ENCODE measurements at regions not wholly inside any gene's neighbourhood (a gene's known extent, or its start where the extent isn't known, plus 50 kb on each side); places are given as distances from the start of the nearest gene placed in this dataset.

- no peak overlapping the region for H3K4me3 Mint-ChIP-seq
- H3K27me3 Mint-ChIP-seq (ENCODE audit: insufficient read depth), result peaks cover 5% of the 10 kb centered on the region
- DNase-seq (ENCODE audit: low spot score), result no peak
- H3K36me3 Mint-ChIP-seq (ENCODE audit: low read depth), result no peaks in the 10 kb centered on the region
- no peaks in the 10 kb centered on the region for H3K4me1 Mint-ChIP-seq (ENCODE audit: low read depth)
- H3K27ac Mint-ChIP-seq, result no peak overlapping the region
- H3K9me3 Mint-ChIP-seq, result no peaks in the 10 kb centered on the region
- intact Hi-C loops (cut with micrococcal nuclease), result no loop called here
Measured at GRCh38 chr1:244221991-244222390, 170.9 kb downstream of the ZBTB18 start.

- DNase-seq (ENCODE audit: low spot score), result no peak
- no peaks in the 10 kb centered on the region for H3K4me1 Mint-ChIP-seq (ENCODE audit: low read depth)
- no peaks in the 10 kb centered on the region for H3K9me3 Mint-ChIP-seq
- no peak overlapping the region for H3K27ac Mint-ChIP-seq
- no peaks in the 10 kb centered on the region for H3K36me3 Mint-ChIP-seq (ENCODE audit: low read depth)
- intact Hi-C loops (cut with micrococcal nuclease), result no loop called here
- peaks cover 3% of the 10 kb centered on the region for H3K27me3 Mint-ChIP-seq (ENCODE audit: insufficient read depth)
- no peak overlapping the region for H3K4me3 Mint-ChIP-seq
Measured at GRCh38 chr1:244224487-244225430, 173.7 kb downstream of the ZBTB18 start.

GRCh38 chr1:244226435-244226834 lies 175.4 kb downstream of the ZBTB18 start:
- Mint-ChIP-seq H3K4me1 (ENCODE audit: low read depth) (no peaks in the 10 kb centered on the region), H3K9me3 (no peaks in the 10 kb centered on the region), H3K27me3 (ENCODE audit: insufficient read depth) (peaks cover 3% of the 10 kb centered on the region), H3K4me3 (no peak overlapping the region), H3K27ac (no peak overlapping the region), H3K36me3 (ENCODE audit: low read depth) (no peaks in the 10 kb centered on the region)
- DNase-seq (ENCODE audit: low spot score), result no peak
- intact Hi-C loops (cut with micrococcal nuclease), result no loop called here

- H3K27ac Mint-ChIP-seq, result no peak overlapping the region
- no peaks in the 10 kb centered on the region for H3K9me3 Mint-ChIP-seq
- H3K4me3 Mint-ChIP-seq, result no peak overlapping the region
- peaks cover 5% of the 10 kb centered on the region for H3K4me1 Mint-ChIP-seq (ENCODE audit: low read depth)
- intact Hi-C loops (cut with micrococcal nuclease), result no loop called here
- peaks cover 2% of the 10 kb centered on the region for H3K27me3 Mint-ChIP-seq (ENCODE audit: insufficient read depth)
- no peak for DNase-seq (ENCODE audit: low spot score)
- H3K36me3 Mint-ChIP-seq (ENCODE audit: low read depth), result no peaks in the 10 kb centered on the region
Measured at GRCh38 chr1:244230470-244230869, 179.4 kb downstream of the ZBTB18 start.

- DNase-seq (ENCODE audit: low spot score), result no peak
- Mint-ChIP-seq H3K9me3 (no peaks in the 10 kb centered on the region), H3K27ac (no peak overlapping the region), H3K4me1 (ENCODE audit: low read depth) (peaks cover 5% of the 10 kb centered on the region), H3K36me3 (ENCODE audit: low read depth) (no peaks in the 10 kb centered on the region), H3K4me3 (no peak overlapping the region), H3K27me3 (ENCODE audit: insufficient read depth) (peaks cover 2% of the 10 kb centered on the region)
- intact Hi-C loops (cut with micrococcal nuclease), result no loop called here
Measured at GRCh38 chr1:244231193-244231571, 180.1 kb downstream of the ZBTB18 start.

- no peaks in the 10 kb centered on the region for H3K27me3 Mint-ChIP-seq (ENCODE audit: insufficient read depth)
- DNase-seq (ENCODE audit: low spot score), result no peak
- H3K36me3 Mint-ChIP-seq (ENCODE audit: low read depth), result no peaks in the 10 kb centered on the region
- H3K4me1 Mint-ChIP-seq (ENCODE audit: low read depth), result peaks cover 5% of the 10 kb centered on the region
- H3K4me3 Mint-ChIP-seq, result no peak overlapping the region
- H3K9me3 Mint-ChIP-seq, result no peaks in the 10 kb centered on the region
- intact Hi-C loops (cut with micrococcal nuclease), result no loop called here
- H3K27ac Mint-ChIP-seq, result no peak overlapping the region
Measured at GRCh38 chr1:244231572-244232315, 180.7 kb downstream of the ZBTB18 start.

- Mint-ChIP-seq H3K27me3 (ENCODE audit: insufficient read depth) (no peaks in the 10 kb centered on the region), H3K27ac (no peak overlapping the region), H3K4me3 (no peak overlapping the region), H3K36me3 (ENCODE audit: low read depth) (no peaks in the 10 kb centered on the region), H3K9me3 (no peaks in the 10 kb centered on the region), H3K4me1 (ENCODE audit: low read depth) (peaks cover 6% of the 10 kb centered on the region)
- intact Hi-C loops (cut with micrococcal nuclease), result no loop called here
- DNase-seq (ENCODE audit: low spot score), result no peak
Measured at GRCh38 chr1:244234009-244234643, 183.0 kb downstream of the ZBTB18 start.

- Mint-ChIP-seq H3K27me3 (ENCODE audit: insufficient read depth) (no peaks in the 10 kb centered on the region), H3K9me3 (no peaks in the 10 kb centered on the region), H3K4me3 (no peak overlapping the region), H3K4me1 (ENCODE audit: low read depth) (peaks cover 10% of the 10 kb centered on the region), H3K27ac (no peak overlapping the region), H3K36me3 (ENCODE audit: low read depth) (no peaks in the 10 kb centered on the region)
- intact Hi-C loops (cut with micrococcal nuclease), result no loop called here
- no peak for DNase-seq (ENCODE audit: low spot score)
Measured at GRCh38 chr1:244235157-244235556, 184.1 kb downstream of the ZBTB18 start.

- Mint-ChIP-seq H3K9me3 (no peaks in the 10 kb centered on the region), H3K4me3 (no peak overlapping the region), H3K27ac (no peak overlapping the region), H3K36me3 (ENCODE audit: low read depth) (no peaks in the 10 kb centered on the region), H3K27me3 (ENCODE audit: insufficient read depth) (no peaks in the 10 kb centered on the region), H3K4me1 (ENCODE audit: low read depth) (peaks cover 10% of the 10 kb centered on the region)
- intact Hi-C loops (cut with micrococcal nuclease), result no loop called here
- no peak for DNase-seq (ENCODE audit: low spot score)
Measured at GRCh38 chr1:244236101-244236500, 185.0 kb downstream of the ZBTB18 start.

- Mint-ChIP-seq H3K27me3 (ENCODE audit: insufficient read depth) (no peaks in the 10 kb centered on the region), H3K36me3 (ENCODE audit: low read depth) (no peaks in the 10 kb centered on the region), H3K9me3 (no peaks in the 10 kb centered on the region), H3K4me3 (no peak overlapping the region), H3K4me1 (ENCODE audit: low read depth) (peaks cover 10% of the 10 kb centered on the region), H3K27ac (no peak overlapping the region)
- DNase-seq (ENCODE audit: low spot score), result no peak
- intact Hi-C loops (cut with micrococcal nuclease), result no loop called here
Measured at GRCh38 chr1:244236721-244237120, 185.6 kb downstream of the ZBTB18 start.

- intact Hi-C loops (cut with micrococcal nuclease), result no loop called here
- Mint-ChIP-seq H3K4me3 (no peak overlapping the region), H3K36me3 (ENCODE audit: low read depth) (no peaks in the 10 kb centered on the region), H3K9me3 (no peaks in the 10 kb centered on the region), H3K27me3 (ENCODE audit: insufficient read depth) (no peaks in the 10 kb centered on the region), H3K27ac (no peak overlapping the region), H3K4me1 (ENCODE audit: low read depth) (peaks cover 15% of the 10 kb centered on the region)
- DNase-seq (ENCODE audit: low spot score), result no peak
Measured at GRCh38 chr1:244237445-244237844, 186.4 kb downstream of the ZBTB18 start.

GRCh38 chr1:244239261-244239770 lies 188.2 kb downstream of the ZBTB18 start:
- Mint-ChIP-seq H3K4me3 (no peak overlapping the region), H3K36me3 (ENCODE audit: low read depth) (no peaks in the 10 kb centered on the region), H3K27me3 (ENCODE audit: insufficient read depth) (peaks cover 2% of the 10 kb centered on the region), H3K27ac (peak overlapping the region; percentile 49), H3K4me1 (ENCODE audit: low read depth) (peaks cover 15% of the 10 kb centered on the region), H3K9me3 (no peaks in the 10 kb centered on the region)
- no peak for DNase-seq (ENCODE audit: low spot score)
- intact Hi-C loops (cut with micrococcal nuclease), result no loop called here

GRCh38 chr1:244241438-244241837 lies 190.4 kb downstream of the ZBTB18 start:
- peaks cover 2% of the 10 kb centered on the region for H3K27me3 Mint-ChIP-seq (ENCODE audit: insufficient read depth)
- no peak overlapping the region for H3K27ac Mint-ChIP-seq
- DNase-seq (ENCODE audit: low spot score), result no peak
- H3K9me3 Mint-ChIP-seq, result no peaks in the 10 kb centered on the region
- intact Hi-C loops (cut with micrococcal nuclease), result no loop called here
- no peaks in the 10 kb centered on the region for H3K36me3 Mint-ChIP-seq (ENCODE audit: low read depth)
- H3K4me3 Mint-ChIP-seq, result no peak overlapping the region
- H3K4me1 Mint-ChIP-seq (ENCODE audit: low read depth), result peaks cover 15% of the 10 kb centered on the region
